Daoy (cell line): ENCODE measurements at regions not wholly inside any gene's neighbourhood (a gene's known extent, or its start where the extent isn't known, plus 50 kb on each side); places are given as distances from the start of the nearest gene placed in this dataset.

ENCODE experiments used
- DNase-seq: peaks from one replicate; pipeline ENCODE4 v3.0.0-alpha.2; 2015; ENCODE audit warnings: low read depth

GRCh38 chr6:169047345-169047744 lies 206.3 kb downstream of the THBS2 start:
- no peak for DNase-seq

GRCh38 chr6:169046483-169047192 lies 207.0 kb downstream of the THBS2 start:
- peak; percentile 50 for DNase-seq

- DNase-seq, result no peak
These were observed 207.6 kb downstream of the THBS2 start for GRCh38 chr6:169046021-169046420.

GRCh38 chr6:169045486-169045885 lies 208.2 kb downstream of the THBS2 start:
- DNase-seq, result no peak

GRCh38 chr6:169044381-169045230 lies 209.0 kb downstream of the THBS2 start:
- no peak for DNase-seq

- no peak for DNase-seq
These were observed 211.6 kb downstream of the THBS2 start for GRCh38 chr6:169042061-169042460.

GRCh38 chr6:169041078-169041477 lies 212.6 kb downstream of the THBS2 start:
- no peak for DNase-seq

GRCh38 chr6:169038691-169039090 lies 215.0 kb downstream of the THBS2 start:
- DNase-seq, result no peak

GRCh38 chr6:169035385-169036240 lies 218.0 kb downstream of the THBS2 start:
- DNase-seq, result no peak

GRCh38 chr6:169034516-169035167 lies 219.0 kb downstream of the THBS2 start:
- DNase-seq, result no peak

GRCh38 chr6:169029861-169030260 lies 223.8 kb downstream of the THBS2 start:
- DNase-seq, result no peak

GRCh38 chr6:169028343-169028742 lies 225.3 kb downstream of the THBS2 start:
- no peak for DNase-seq

- no peak for DNase-seq
These were observed 227.5 kb downstream of the THBS2 start for GRCh38 chr6:169026175-169026574.

- no peak for DNase-seq
These were observed 229.5 kb downstream of the THBS2 start for GRCh38 chr6:169024047-169024660.

GRCh38 chr6:169023161-169023874 lies 230.3 kb downstream of the THBS2 start:
- no peak for DNase-seq

- no peak for DNase-seq
These were observed 231.6 kb downstream of the THBS2 start for GRCh38 chr6:169022079-169022478.

- DNase-seq, result no peak
These were observed 232.8 kb downstream of the THBS2 start for GRCh38 chr6:169020821-169021220.

GRCh38 chr6:169019727-169020491 lies 233.7 kb downstream of the THBS2 start:
- no peak for DNase-seq

GRCh38 chr6:169019111-169019510 lies 234.5 kb downstream of the THBS2 start:
- DNase-seq, result no peak

- DNase-seq, result no peak
These were observed 236.9 kb downstream of the THBS2 start for GRCh38 chr6:169016758-169017157.
